ENCODE measurements at regions not wholly inside any gene's neighbourhood (a gene's known extent, or its start where the extent isn't known, plus 50 kb on each side); places are given as distances from the start of the nearest gene placed in this dataset.
A peak's percentile ranks its signal among the peaks of the same experiment; 100 is the strongest.

- no peak for TF ChIP-seq CTCF (IDR thresholded peaks at IDR 0.05; ENCODE audit: control insufficient read depth, insufficient read depth, low read depth, low read length, missing control alignments)
- no peak for DNase-seq (ENCODE audit: low read depth)
- H3K4me3 ChIP-seq (ENCODE audit: control insufficient read depth, low read depth, low read length), result no peak overlapping the region
Observed at GRCh38 chr2:18399601-18400000, 160.9 kb downstream of the RDH14 start.

GRCh38 chr2:18398833-18399232 is 161.6 kb downstream of the RDH14 start:
- peak; percentile 27 for DNase-seq (ENCODE audit: low read depth)
- no peak for TF ChIP-seq CTCF (IDR thresholded peaks at IDR 0.05; ENCODE audit: control insufficient read depth, insufficient read depth, low read depth, low read length, missing control alignments)
- H3K4me3 ChIP-seq (ENCODE audit: control insufficient read depth, low read depth, low read length), result no peak overlapping the region

GRCh38 chr2:18396329-18397010 is 164.0 kb downstream of the RDH14 start:
- TF ChIP-seq CTCF (IDR thresholded peaks at IDR 0.05; ENCODE audit: control insufficient read depth, insufficient read depth, low read depth, low read length, missing control alignments), result no peak
- DNase-seq (ENCODE audit: low read depth), result no peak
- H3K4me3 ChIP-seq (ENCODE audit: control insufficient read depth, low read depth, low read length), result no peak overlapping the region

- no peak for DNase-seq (ENCODE audit: low read depth)
- H3K4me3 ChIP-seq (ENCODE audit: control insufficient read depth, low read depth, low read length), result no peak overlapping the region
- no peak for TF ChIP-seq CTCF (IDR thresholded peaks at IDR 0.05; ENCODE audit: control insufficient read depth, insufficient read depth, low read depth, low read length, missing control alignments)
Observed at GRCh38 chr2:18395555-18395954, 164.9 kb downstream of the RDH14 start.

GRCh38 chr2:18387441-18388206 is 172.8 kb downstream of the RDH14 start:
- H3K4me3 ChIP-seq (ENCODE audit: control insufficient read depth, low read depth, low read length), result no peak overlapping the region
- peak; percentile 89 for TF ChIP-seq CTCF (IDR thresholded peaks at IDR 0.05; ENCODE audit: control insufficient read depth, insufficient read depth, low read depth, low read length, missing control alignments)
- peak; percentile 60 for DNase-seq (ENCODE audit: low read depth)

- no peak overlapping the region for H3K4me3 ChIP-seq (ENCODE audit: control insufficient read depth, low read depth, low read length)
- no peak for DNase-seq (ENCODE audit: low read depth)
- TF ChIP-seq CTCF (IDR thresholded peaks at IDR 0.05; ENCODE audit: control insufficient read depth, insufficient read depth, low read depth, low read length, missing control alignments), result no peak
Observed at GRCh38 chr2:18384242-18384641, 176.2 kb downstream of the RDH14 start.

All from AG09309 (cell line).